GM12872 (cell line): ENCODE measurements at regions not wholly inside any gene's neighbourhood (a gene's known extent, or its start where the extent isn't known, plus 50 kb on each side); places are given as distances from the start of the nearest gene placed in this dataset.

Source experiments
- TF ChIP-seq, protein P1 (sequence below): IDR thresholded peaks from 3 replicates; pipeline ENCODE4 v1.5.1; 2011; ENCODE audit warnings: low read depth, mild to moderate bottlenecking, low read length, moderate library complexity; ENCODE audit not compliant: insufficient read depth

DNA sequence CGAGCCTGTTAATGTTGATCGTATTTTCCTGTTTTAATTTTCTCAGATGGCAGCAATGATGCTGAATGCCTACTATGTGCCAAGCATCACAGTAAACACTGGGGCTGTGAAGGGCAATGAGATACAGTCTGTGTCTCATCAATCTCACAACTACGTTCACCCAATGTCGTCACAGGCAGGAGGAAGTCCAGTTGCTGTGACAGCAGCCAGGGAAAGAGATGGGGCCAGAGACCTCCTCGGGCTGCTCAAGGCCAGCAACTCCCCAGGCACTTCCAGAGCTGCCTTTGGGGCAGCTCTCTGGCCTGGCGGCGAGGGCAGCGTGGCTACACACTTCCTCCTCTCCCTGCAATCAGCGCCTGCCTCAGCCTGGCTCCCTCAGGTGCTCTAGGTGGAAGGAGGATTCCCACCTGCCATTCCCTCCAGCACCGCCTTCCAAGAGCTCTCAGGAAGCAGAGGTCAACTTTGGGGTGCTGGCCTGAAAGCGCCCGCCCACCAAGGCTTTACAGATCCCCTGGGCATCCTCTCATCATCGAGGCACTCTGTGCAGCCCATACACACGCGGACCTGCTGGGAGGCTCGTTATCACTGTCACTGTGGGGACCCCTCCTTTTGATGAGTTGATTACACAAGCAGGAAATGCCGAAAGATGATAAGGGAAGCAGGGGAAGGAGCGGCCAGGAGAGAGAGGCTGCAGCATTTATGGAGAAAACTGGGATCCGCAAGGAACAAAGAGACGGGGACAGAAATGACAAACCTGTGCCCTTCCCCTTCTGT lies 159.2 kb downstream of the ZDHHC21 start:
- TF ChIP-seq, protein P1, sequence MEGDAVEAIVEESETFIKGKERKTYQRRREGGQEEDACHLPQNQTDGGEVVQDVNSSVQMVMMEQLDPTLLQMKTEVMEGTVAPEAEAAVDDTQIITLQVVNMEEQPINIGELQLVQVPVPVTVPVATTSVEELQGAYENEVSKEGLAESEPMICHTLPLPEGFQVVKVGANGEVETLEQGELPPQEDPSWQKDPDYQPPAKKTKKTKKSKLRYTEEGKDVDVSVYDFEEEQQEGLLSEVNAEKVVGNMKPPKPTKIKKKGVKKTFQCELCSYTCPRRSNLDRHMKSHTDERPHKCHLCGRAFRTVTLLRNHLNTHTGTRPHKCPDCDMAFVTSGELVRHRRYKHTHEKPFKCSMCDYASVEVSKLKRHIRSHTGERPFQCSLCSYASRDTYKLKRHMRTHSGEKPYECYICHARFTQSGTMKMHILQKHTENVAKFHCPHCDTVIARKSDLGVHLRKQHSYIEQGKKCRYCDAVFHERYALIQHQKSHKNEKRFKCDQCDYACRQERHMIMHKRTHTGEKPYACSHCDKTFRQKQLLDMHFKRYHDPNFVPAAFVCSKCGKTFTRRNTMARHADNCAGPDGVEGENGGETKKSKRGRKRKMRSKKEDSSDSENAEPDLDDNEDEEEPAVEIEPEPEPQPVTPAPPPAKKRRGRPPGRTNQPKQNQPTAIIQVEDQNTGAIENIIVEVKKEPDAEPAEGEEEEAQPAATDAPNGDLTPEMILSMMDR, result no peak

DNA sequence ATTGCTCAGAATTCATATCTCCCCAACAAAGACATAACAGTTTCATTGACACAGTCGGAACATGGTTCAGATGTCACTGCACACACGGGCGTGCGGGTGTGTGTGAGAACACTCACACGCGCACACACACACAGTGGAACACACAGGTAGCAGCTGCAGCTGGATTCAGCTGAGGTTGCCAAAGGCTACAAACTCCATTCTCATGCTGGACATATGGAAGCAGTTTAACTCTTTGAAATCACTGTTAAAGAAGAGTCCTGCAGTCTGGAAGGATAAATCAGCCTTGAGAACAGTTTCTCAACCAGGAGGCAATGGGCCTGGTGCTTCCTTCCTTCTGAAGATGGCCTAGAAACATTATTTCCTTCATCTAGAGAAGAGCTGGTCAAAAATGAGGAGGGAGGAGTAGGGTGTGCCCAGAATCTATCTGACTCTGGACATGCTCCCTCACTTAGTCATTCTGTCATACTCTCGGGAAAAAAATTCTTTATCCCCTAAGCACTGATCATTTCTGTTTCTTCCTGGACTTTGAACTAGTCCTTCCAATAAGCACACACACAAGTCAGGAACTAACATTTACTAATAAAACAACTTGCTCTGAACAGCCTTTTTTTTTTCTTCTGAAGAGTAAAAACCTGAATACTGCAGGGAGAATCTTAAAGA lies 160.6 kb downstream of the ZDHHC21 start:
- TF ChIP-seq, protein P1, result no peak

DNA sequence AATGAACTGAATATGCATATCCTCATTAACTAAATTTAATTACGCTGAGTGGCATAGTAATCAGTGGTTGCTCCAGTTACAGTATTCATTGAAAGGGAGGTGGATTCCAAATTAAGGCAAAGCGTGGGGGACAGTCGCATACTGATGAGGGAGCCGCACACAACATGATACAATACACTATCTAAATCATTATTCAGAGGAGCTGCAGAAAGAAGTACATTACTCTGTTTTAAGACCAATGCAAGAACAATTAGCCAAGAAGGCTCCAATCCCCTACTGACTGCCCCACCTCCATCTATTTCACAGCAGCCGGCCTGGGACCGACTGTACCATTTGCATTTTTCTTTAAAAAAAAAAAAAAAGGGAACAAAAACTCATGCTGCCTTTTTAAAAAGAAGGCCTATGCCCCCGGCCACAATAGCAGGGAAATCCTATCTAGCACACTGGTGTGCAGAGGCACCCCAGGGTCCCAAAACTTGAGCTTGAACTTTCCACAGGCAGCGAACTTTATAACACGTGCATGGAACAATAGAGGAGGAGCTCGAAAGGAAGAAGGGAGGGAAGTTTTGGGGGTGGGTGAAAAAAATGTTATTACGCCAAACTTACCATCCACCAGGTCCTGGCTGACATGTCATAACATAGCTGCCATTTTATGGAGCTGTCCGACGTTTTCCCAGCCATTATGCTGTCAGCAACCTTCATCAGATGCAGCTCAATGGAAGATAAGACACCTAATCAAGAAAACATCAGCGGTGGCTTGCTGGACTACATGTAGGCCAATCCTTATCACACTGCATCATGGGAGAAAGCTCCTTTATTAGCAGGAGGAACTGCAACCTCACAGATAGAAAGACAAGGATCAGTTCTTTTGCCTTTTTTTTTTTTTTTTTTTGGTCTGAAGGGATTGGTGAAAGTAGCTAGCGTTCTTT lies 161.6 kb downstream of the ZDHHC21 start:
- TF ChIP-seq, protein P1, result no peak

DNA sequence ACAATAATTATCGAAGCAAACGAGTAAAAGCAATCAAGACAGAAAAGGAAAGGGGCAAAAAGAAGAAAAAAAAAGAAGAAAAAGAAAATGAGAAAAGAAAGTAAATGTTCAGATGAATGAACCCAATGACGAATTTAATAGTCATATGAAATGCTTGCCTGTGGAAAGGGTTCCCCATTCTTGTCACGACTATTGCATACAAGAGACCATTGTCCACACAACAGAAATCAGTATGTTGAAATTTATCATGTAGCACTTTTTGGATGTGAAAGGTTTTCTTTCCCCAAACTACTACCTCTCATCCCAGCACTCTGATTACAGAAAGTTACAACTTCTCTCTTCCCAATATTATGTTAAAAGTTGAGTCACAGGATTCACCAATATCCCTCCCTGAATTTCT lies 162.4 kb downstream of the ZDHHC21 start:
- TF ChIP-seq, protein P1, result no peak

DNA sequence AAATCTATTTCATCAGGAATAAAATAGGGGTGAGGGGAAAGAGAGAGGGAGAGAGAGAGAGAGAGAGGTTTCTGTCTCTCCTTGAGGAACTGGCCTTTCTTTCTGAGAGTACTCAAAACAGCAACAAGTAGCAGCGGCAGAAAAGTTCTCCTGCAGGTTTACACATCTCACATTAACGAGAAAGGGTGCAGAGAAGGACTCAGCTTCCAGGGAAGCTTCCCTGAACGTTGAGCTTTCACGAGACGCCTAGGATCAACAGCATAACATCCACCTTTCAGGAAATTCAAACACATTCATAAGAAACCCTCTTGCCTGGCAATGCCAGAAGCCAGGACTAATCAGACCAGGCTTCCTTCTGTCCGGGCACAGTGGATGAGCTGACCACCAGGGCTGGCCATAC lies 162.9 kb downstream of the ZDHHC21 start:
- TF ChIP-seq, protein P1, result no peak

DNA sequence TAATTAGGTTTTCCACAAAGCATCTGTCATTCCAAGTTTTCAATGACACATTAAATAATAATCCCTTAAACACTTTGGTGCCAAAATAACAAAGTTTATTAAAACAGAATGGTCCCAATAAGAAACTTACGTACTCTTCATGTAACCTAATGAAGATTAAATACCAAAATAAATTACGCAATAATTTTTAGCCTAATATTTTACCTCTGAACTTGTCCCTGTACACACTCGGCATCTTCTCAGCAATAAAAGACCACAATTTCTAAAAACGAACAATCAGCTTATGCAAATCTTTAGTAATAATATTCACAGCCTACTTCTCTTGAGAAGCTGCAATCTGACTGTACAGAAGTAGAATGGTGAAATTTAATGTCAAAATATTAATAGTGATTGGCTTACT lies 163.6 kb downstream of the ZDHHC21 start:
- TF ChIP-seq, protein P1, result no peak

DNA sequence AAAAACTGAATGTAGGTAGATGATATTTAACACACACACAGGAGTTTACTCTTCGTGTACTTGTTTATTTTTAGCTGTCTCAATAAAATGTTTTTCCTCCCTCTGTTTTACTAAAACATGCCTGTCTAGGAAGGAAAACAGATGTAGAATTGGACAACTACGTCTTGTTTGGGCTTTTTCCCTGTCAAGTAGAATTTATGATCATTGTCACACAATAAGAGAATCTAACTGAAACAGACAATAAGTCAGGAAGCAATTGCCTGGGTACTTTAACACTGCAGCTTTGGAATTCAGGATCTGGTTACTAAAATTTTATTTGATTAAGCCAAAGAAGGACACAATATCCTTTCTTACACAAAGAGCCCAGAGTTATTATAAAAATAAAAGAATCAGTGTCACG lies 164.2 kb downstream of the ZDHHC21 start:
- TF ChIP-seq, protein P1, result no peak
